MM.1S (cell line): ENCODE measurements at regions not wholly inside any gene's neighbourhood (a gene's known extent, or its start where the extent isn't known, plus 50 kb on each side); places are given as distances from the start of the nearest gene placed in this dataset.

ENCODE experiments used
- DNase-seq: peaks from one replicate; pipeline ENCODE4 v3.0.0-alpha.2; 2015
- H2AFZ ChIP-seq: fragments of 300-600 bp; sonication (generic); 2 replicates; pipeline ENCODE4 v1.6.0; 2016; ENCODE audit warnings: antibody characterized with exemption, low read length
- H3F3A ChIP-seq: fragments of 300-600 bp; sonication (generic); 2 replicates; pipeline ENCODE4 v1.6.1; 2016; ENCODE audit warnings: mild to moderate bottlenecking, antibody characterized with exemption, low read length, moderate library complexity, mixed read lengths; ENCODE audit not compliant: insufficient read depth
- H3K27ac ChIP-seq: fragments of 300-600 bp; sonication (generic); 2 replicates; pipeline ENCODE4 v1.5.1; 2016; ENCODE audit warnings: mild to moderate bottlenecking, low read length
- H3K27me3 ChIP-seq: fragments of 300-600 bp; sonication (generic); replicated peaks from 2 replicates; pipeline ENCODE4 v1.6.0; 2016; ENCODE audit warnings: low read length; ENCODE audit not compliant: insufficient read depth
- H3K36me3 ChIP-seq: fragments of 300-600 bp; sonication (generic); replicated peaks from 2 replicates; pipeline ENCODE4 v1.6.1; 2016; ENCODE audit warnings: mild to moderate bottlenecking, low read length, mixed read lengths; ENCODE audit not compliant: insufficient read depth
- H3K4me1 ChIP-seq: fragments of 300-600 bp; sonication (generic); 2 replicates; pipeline ENCODE4 v1.6.1; 2016; ENCODE audit warnings: low read length, mixed read lengths
- H3K4me2 ChIP-seq: fragments of 300-600 bp; sonication (generic); 2 replicates; pipeline ENCODE4 v1.6.0; 2016; ENCODE audit warnings: low read depth, low read length
- H3K4me3 ChIP-seq: fragments of 300-600 bp; sonication (generic); 2 replicates; pipeline ENCODE4 v1.5.1; 2016; ENCODE audit warnings: low read length, mixed read lengths
- H3K79me2 ChIP-seq: fragments of 300-600 bp; sonication (generic); 2 replicates; pipeline ENCODE4 v1.6.1; 2016; ENCODE audit warnings: mixed run types, low read length, mixed read lengths
- H3K9ac ChIP-seq: fragments of 300-600 bp; sonication (generic); 2 replicates; pipeline ENCODE4 v1.6.1; 2016; ENCODE audit warnings: low read length, mixed read lengths
- H3K9me2 ChIP-seq: fragments of 300-600 bp; sonication (generic); replicated peaks from 2 replicates; pipeline ENCODE4 v1.6.1; 2016; ENCODE audit warnings: mild to moderate bottlenecking, low read length, mixed read lengths; ENCODE audit not compliant: insufficient read depth
- H3K9me3 ChIP-seq: fragments of 300-600 bp; sonication (generic); replicated peaks from 2 replicates; pipeline ENCODE4 v1.6.1; 2016; ENCODE audit warnings: mild to moderate bottlenecking, low read length, mixed read lengths; ENCODE audit not compliant: insufficient read depth
- H4K20me1 ChIP-seq: fragments of 300-600 bp; sonication (generic); 2 replicates; pipeline ENCODE4 v1.6.1; 2016; ENCODE audit warnings: mild to moderate bottlenecking, low read length, moderate library complexity, mixed read lengths; ENCODE audit not compliant: insufficient read depth
- EZH2 ChIP-seq: fragments of 300-600 bp; sonication (generic); optimal IDR thresholded peaks from 2 replicates; pipeline ENCODE3; 2017; ENCODE audit warnings: low read depth, mild to moderate bottlenecking, antibody characterized with exemption, low read length, mixed read lengths
- EZH2phosphoT487 ChIP-seq: fragments of 300-600 bp; sonication (generic); IDR thresholded peaks from 2 replicates; pipeline ENCODE4 v1.6.1; 2018; ENCODE audit warnings: antibody characterized with exemption, low read length
- TF ChIP-seq, protein P1 (sequence below): fragments of 300-600 bp; sonication (generic); IDR thresholded peaks from 2 replicates; pipeline ENCODE4 v1.5.1; 2016; ENCODE audit warnings: antibody characterized with exemption, low read length, mixed read lengths

DNA sequence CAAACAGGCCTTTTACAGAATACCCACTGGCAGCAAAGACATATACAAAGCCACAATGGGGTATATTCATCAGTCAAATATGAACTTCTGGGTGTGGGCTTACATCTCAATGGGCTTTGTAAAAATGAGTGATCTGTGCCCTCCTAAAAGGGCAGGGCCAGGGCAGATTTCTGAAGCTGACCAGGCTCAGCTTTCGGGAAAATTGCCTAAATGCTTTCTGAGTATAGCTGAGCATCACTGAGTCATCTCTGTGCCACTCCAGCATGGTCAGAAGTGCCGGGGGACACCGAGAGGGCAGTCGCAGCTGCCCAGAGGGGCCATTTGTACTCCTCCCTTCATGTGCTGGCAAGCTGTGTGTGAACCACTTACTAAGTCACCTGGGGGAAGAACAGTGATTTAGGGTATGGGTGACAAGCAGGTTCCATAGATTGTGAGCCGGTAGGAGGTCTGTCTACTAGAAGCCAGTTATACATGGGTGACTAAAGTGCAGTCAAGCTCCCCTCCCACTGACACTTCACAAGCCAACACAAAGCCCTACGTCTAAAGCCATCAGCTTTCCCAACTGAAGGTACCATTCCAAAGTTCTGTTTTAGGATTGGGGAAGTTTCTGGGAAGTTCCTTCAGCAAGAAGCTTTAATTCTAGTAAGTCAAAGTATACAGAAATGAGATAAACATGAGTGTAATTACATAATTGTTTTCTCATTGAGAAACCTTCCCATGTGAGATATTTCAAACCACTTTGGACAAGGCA, 147.6 kb upstream of the TAB2 start:
- H3K36me3 ChIP-seq, result no peaks in the 10 kb centered on the region
- H3K4me3 ChIP-seq, result no peak overlapping the region
- no peaks in the 10 kb centered on the region for H4K20me1 ChIP-seq
- no peak overlapping the region for H2AFZ ChIP-seq
- no peak overlapping the region for H3K4me2 ChIP-seq
- no peak overlapping the region for H3K9ac ChIP-seq
- no peaks in the 10 kb centered on the region for H3K79me2 ChIP-seq
- no peaks in the 10 kb centered on the region for H3K9me2 ChIP-seq
- H3K27ac ChIP-seq, result no peak overlapping the region
- no peak for DNase-seq
- H3K4me1 ChIP-seq, result no peaks in the 10 kb centered on the region
- no peaks in the 10 kb centered on the region for H3K27me3 ChIP-seq
- H3F3A ChIP-seq, result no peaks in the 10 kb centered on the region
- no peaks in the 10 kb centered on the region for H3K9me3 ChIP-seq
- TF ChIP-seq EZH2phosphoT487 (no peak), EZH2 (no peak)
- TF ChIP-seq, protein P1, sequence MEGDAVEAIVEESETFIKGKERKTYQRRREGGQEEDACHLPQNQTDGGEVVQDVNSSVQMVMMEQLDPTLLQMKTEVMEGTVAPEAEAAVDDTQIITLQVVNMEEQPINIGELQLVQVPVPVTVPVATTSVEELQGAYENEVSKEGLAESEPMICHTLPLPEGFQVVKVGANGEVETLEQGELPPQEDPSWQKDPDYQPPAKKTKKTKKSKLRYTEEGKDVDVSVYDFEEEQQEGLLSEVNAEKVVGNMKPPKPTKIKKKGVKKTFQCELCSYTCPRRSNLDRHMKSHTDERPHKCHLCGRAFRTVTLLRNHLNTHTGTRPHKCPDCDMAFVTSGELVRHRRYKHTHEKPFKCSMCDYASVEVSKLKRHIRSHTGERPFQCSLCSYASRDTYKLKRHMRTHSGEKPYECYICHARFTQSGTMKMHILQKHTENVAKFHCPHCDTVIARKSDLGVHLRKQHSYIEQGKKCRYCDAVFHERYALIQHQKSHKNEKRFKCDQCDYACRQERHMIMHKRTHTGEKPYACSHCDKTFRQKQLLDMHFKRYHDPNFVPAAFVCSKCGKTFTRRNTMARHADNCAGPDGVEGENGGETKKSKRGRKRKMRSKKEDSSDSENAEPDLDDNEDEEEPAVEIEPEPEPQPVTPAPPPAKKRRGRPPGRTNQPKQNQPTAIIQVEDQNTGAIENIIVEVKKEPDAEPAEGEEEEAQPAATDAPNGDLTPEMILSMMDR, result no peak

DNA sequence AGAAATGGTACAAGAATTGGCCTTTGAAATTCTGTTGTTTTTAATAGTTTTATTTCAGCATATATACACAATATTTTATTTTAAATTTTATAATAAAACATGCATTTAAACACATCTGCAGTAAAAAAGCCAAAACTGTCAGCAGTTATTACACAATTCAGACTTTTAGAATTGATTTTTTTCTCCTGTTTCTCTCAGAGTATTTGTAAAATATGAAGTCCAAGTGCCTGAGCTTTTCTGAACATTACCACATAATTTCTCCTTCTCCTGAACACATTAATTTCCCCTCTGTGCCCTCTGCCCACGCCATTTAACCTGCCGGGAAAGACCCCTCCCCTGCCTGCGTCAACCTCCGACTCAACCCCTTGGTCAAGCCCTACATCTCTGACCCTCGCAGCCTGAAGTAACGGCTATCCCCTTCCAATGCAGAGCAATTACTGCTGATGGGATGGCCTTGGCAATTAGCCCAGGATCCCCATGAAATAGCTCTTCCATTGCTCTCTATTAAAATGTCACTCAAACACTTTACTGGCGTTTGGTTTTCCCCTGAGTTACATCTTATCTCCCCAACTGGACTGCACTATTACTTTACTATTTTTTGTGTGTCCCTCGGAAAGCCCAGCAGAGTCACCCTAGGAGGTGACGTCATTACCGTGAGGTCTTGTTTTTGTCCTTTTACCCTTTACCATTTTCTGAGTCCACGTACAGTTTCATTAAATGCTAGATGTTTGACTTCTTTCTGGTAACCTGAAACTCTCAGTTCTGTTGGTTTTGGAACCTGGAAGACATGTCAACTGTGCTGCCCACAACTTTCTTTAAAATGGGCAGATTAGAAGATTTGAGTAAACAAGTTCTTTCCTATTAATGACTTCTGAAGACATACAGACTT, 146.7 kb upstream of the TAB2 start:
- Histone ChIP-seq H3K4me2 (no peak overlapping the region), H3K36me3 (no peaks in the 10 kb centered on the region), H3K9me2 (no peaks in the 10 kb centered on the region), H3K4me3 (no peak overlapping the region), H4K20me1 (no peaks in the 10 kb centered on the region), H3K79me2 (no peaks in the 10 kb centered on the region), H3K9ac (no peak overlapping the region), H3K4me1 (no peaks in the 10 kb centered on the region), H3K27me3 (no peaks in the 10 kb centered on the region), H3F3A (no peaks in the 10 kb centered on the region), H2AFZ (no peak overlapping the region), H3K9me3 (no peaks in the 10 kb centered on the region), H3K27ac (no peak overlapping the region)
- DNase-seq, result no peak
- no peak for TF ChIP-seq EZH2
- TF ChIP-seq, protein P1, result no peak
- no peak for TF ChIP-seq EZH2phosphoT487

DNA sequence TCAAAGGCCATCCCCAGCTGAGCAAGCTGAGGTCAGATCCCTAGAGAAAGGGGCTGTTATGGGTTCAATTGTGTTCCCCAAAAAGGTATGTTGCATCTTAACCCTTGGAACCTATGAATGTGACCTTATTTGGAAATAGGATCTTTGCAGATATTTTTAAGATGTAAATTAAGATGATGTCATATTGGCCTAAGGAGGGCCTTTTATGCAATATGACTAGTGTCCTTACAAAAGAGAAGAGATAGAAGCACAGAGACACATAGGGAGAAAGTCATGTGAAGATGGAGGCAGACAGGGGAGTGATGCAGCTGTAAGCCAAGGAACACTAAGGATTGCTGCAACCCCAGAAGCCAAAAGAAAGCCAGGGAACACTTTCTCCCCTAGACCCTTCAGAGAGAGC, 144.3 kb upstream of the TAB2 start:
- DNase-seq, result no peak
- TF ChIP-seq EZH2phosphoT487 (no peak), EZH2 (no peak)
- TF ChIP-seq, protein P1, result no peak

More for the DNA sequence above, 144.3 kb upstream of the TAB2 start:
- no peaks in the 10 kb centered on the region for H3K36me3 ChIP-seq
- no peak overlapping the region for H3K4me3 ChIP-seq
- no peak overlapping the region for H3K4me2 ChIP-seq
- no peaks in the 10 kb centered on the region for H3K27me3 ChIP-seq
- H3K9ac ChIP-seq, result no peak overlapping the region
- H3K79me2 ChIP-seq, result no peaks in the 10 kb centered on the region
- H3K9me2 ChIP-seq, result no peaks in the 10 kb centered on the region
- H2AFZ ChIP-seq, result no peak overlapping the region
- H3K27ac ChIP-seq, result no peak overlapping the region
- H3F3A ChIP-seq, result no peaks in the 10 kb centered on the region
- H3K4me1 ChIP-seq, result no peaks in the 10 kb centered on the region
- no peaks in the 10 kb centered on the region for H4K20me1 ChIP-seq
- no peaks in the 10 kb centered on the region for H3K9me3 ChIP-seq
